ENCODE measurements at regions not wholly inside any gene's neighbourhood (a gene's known extent, or its start where the extent isn't known, plus 50 kb on each side); places are given as distances from the start of the nearest gene placed in this dataset.

- in situ Hi-C loops (cut with MboI; ENCODE audit: low sequenced_read_pairs), result no loop called here
- ATAC-seq (ENCODE audit: low read depth) (no peak), DNase-seq (no peak)
- 50% methylated on average over 2 of the region's 10 CpGs; no CpG with 5 or more reads in 1 of the 2 experiments for WGBS, 2 experiments (ENCODE audit: extremely low coverage in 2 of 2, insufficient read length in 1 of 2)
- Histone ChIP-seq H3K14ac (replicated peaks; ENCODE audit: low read depth, low read length) (no peak overlapping the region), H2BK15ac (ENCODE audit: low read depth, low read length) (no peak overlapping the region), H2BK5ac (ENCODE audit: low read depth, low read length, poor library complexity, severe bottlenecking) (no peak overlapping the region), H3K4me2 (ENCODE audit: low read depth, low read length) (no peak overlapping the region), H3K18ac (ENCODE audit: low read depth, low read length) (no peak overlapping the region), H4K8ac (ENCODE audit: low read depth in 2 of 2, low read length in 2 of 2) (no peak overlapping the region), H2AK5ac (ENCODE audit: low read depth, low read length) (no peak overlapping the region), H4K91ac (ENCODE audit: insufficient read depth, low read depth, low read length) (no peak overlapping the region), H4K20me1 (ENCODE audit: insufficient read depth, low read length) (no peaks in the 10 kb centered on the region), H2BK120ac (ENCODE audit: low read depth, low read length) (no peak overlapping the region), H3K27me3 (ENCODE audit: control insufficient read depth, insufficient read depth, low read length) (peaks cover 7% of the 10 kb centered on the region), H3K9ac (ENCODE audit: low read depth, low read length) (no peak overlapping the region), H2AFZ (replicated peaks; ENCODE audit: low read length, poor library complexity) (no peak overlapping the region), H3K4me3 (ENCODE audit: insufficient read depth, low read depth, low read length) (no peak overlapping the region), H3K9me3 (ENCODE audit: control insufficient read depth, insufficient read depth, low read length) (no peaks in the 10 kb centered on the region), H3K9me1 (ENCODE audit: insufficient read depth, low read length) (no peaks in the 10 kb centered on the region), H3K56ac (ENCODE audit: extremely low read depth, insufficient read depth, low read length) (no peak overlapping the region), H3K36me3 (ENCODE audit: control insufficient read depth, insufficient read depth, low read length) (no peaks in the 10 kb centered on the region), H3K23ac (ENCODE audit: low read depth, low read length) (no peak overlapping the region), H3K4me1 (ENCODE audit: control insufficient read depth, insufficient read depth, low read length) (no peaks in the 10 kb centered on the region), H3K4ac (ENCODE audit: low read depth, low read length) (no peak overlapping the region), H3K27ac (ENCODE audit: insufficient read depth, low read length) (no peak overlapping the region), H4K5ac (ENCODE audit: low read depth, low read length) (no peak overlapping the region), H2AK9ac (replicated peaks; ENCODE audit: low read depth, low read length, poor library complexity) (no peak overlapping the region), H2BK20ac (ENCODE audit: low read depth, low read length) (no peak overlapping the region), H3K79me1 (ENCODE audit: low read depth in 1 of 2, low read length in 2 of 2) (no peaks in the 10 kb centered on the region)
- dilution Hi-C loops (cut with HindIII; ENCODE audit: low sequenced_read_pairs, unreplicated experiment), result no loop called here
- POLR2A ChIA-PET (ENCODE audit: unreplicated experiment), result no interaction called here
- no TSS peak for BruUV-seq (replicated peaks)
- CTCF ChIA-PET, result no interaction called here
- TF ChIP-seq ELK1 (IDR thresholded peaks at IDR 0.05; ENCODE audit: borderline replicate concordance, low read depth, low read length) (no peak), RFX5 (IDR thresholded peaks at IDR 0.05; ENCODE audit: low read depth, low read length) (no peak), RCOR1 (IDR thresholded peaks at IDR 0.05; ENCODE audit: insufficient replicate concordance, low read length) (no peak), CEBPB (IDR thresholded peaks at IDR 0.05; ENCODE audit: low read depth, low read length) (no peak)
- intact Hi-C loops (cut with micrococcal nuclease), result no loop called here
Measured at GRCh38 chr11:32331098-32331497, 104.2 kb downstream of the WT1 start.

Data from IMR-90 (cell line).